HCT116 (cell line): ENCODE measurements at regions not wholly inside any gene's neighbourhood (a gene's known extent, or its start where the extent isn't known, plus 50 kb on each side); places are given as distances from the start of the nearest gene placed in this dataset.

Experiments
- ATAC-seq: fragments of 200-7000 bp; cut with Tn5 transposase; 2 replicates; pipeline ENCODE4 v1.9.1; 2020; ENCODE audit warnings: mild to moderate bottlenecking, moderate library complexity
- BruUV-seq: library from RNA; stranded (reverse); fragments of 400-500 nt; replicated peaks from 2 replicates; lab custom pipeline; 2021; lab: Mats Ljungman, UMichigan
- CTCF ChIA-PET: fragments of 300-600 bp; sonication (Branson Sonifier 250); formaldehyde crosslinking; loops from one replicate; lab custom pipeline; 2021; ENCODE audit warnings: antibody characterized with exemption; lab: Charles Lee
- POLR2A ChIA-PET: fragments of 300-600, 350-600 bp; sonication (Branson Sonifier 250); formaldehyde crosslinking; loops from one replicate; lab custom pipeline; 2021; ENCODE audit warnings: antibody characterized with exemption; lab: Charles Lee
- RAD21 ChIA-PET, 2 experiments: fragments of 300-600 bp; sonication (Branson Sonifier 250); formaldehyde crosslinking; loops; one replicate each; lab custom pipeline; 2023; ENCODE audit warnings: low total read pairs in 2 of 2; ENCODE audit not compliant: uncharacterized antibody in 2 of 2, unreplicated experiment in 2 of 2, low non-redundant PET in 1 of 2; lab: Charles Lee
- DNase-seq: peaks from one replicate; pipeline ENCODE4 v3.0.0-alpha.2; 2010; ENCODE audit warnings: low read depth, low spot score
- H2AFZ ChIP-seq: fragments of 200-600 bp; shearing (Covaris generic), sonication (generic); 2 replicates; pipeline ENCODE4 v1.6.1; 2017; ENCODE audit warnings: low read depth, mixed run types, mixed read lengths, antibody characterized with exemption, low read length; ENCODE audit not compliant: poor library complexity, severe bottlenecking
- H3K27ac ChIP-seq: 2 replicates; pipeline ENCODE4 v1.5.1; 2012; ENCODE audit warnings: low read depth, low read length
- H3K27me3 ChIP-seq: fragments of 200-600 bp; sonication (generic); 2 replicates; pipeline ENCODE4 v1.6.1; 2016; ENCODE audit warnings: mixed run types, low read length, mixed read lengths; ENCODE audit not compliant: insufficient read depth
- H3K36me3 ChIP-seq, 2 experiments: fragments of 200-500 bp in 1 of 2; fragments of 200-600 bp in 1 of 2; sonication (Bioruptor generic) in 1 of 2; sonication (generic) in 1 of 2; 2 replicates each; pipeline versions ENCODE4 v1.5.1 to v1.6.1; 2014 to 2016; ENCODE audit warnings: low read length in 2 of 2, inconsistent platforms in 1 of 2, mixed read lengths in 1 of 2, mixed run types in 1 of 2; ENCODE audit not compliant: insufficient read depth in 2 of 2, control insufficient read depth in 1 of 2
- H3K4me1 ChIP-seq, 2 experiments: fragments of 200-600 bp in 1 of 2; sonication (generic) in 1 of 2; 2 replicates each; pipeline versions ENCODE4 v1.5.1 to v1.6.1; 2012 to 2017; ENCODE audit warnings: low read length in 2 of 2, inconsistent platforms in 1 of 2, mild to moderate bottlenecking in 1 of 2, mixed read lengths in 1 of 2, mixed run types in 1 of 2, moderate library complexity in 1 of 2; ENCODE audit not compliant: insufficient read depth in 2 of 2, control insufficient read depth in 1 of 2
- H3K4me2 ChIP-seq: fragments of 200-600 bp; sonication (generic); 2 replicates; pipeline ENCODE4 v1.6.1; 2017; ENCODE audit warnings: mixed run types, low read length, mixed read lengths
- H3K4me3 ChIP-seq, 2 experiments: fragments of 200-600 bp in 1 of 2; sonication (generic) in 1 of 2; replicated peaks in 1 of 2; 2 replicates each; pipeline ENCODE4 v1.5.1; 2011 to 2016; ENCODE audit warnings: low read length in 2 of 2, control low read depth in 1 of 2, low read depth in 1 of 2, mild to moderate bottlenecking in 1 of 2, mixed read lengths in 1 of 2, mixed run types in 1 of 2
- H3K79me2 ChIP-seq: fragments of 200-600 bp; sonication (generic); 2 replicates; pipeline ENCODE4 v1.6.1; 2017; ENCODE audit warnings: mild to moderate bottlenecking, mixed run types, low read length, moderate library complexity, mixed read lengths; ENCODE audit not compliant: insufficient read depth
- H3K9ac ChIP-seq: fragments of 200-600 bp; sonication (generic); 2 replicates; pipeline ENCODE4 v1.6.1; 2016; ENCODE audit warnings: low read length, mixed read lengths
- H3K9me2 ChIP-seq: fragments of 200-600 bp; sonication (generic), shearing (Covaris generic); 2 replicates; pipeline ENCODE4 v1.6.1; 2017; ENCODE audit warnings: mixed run types, mild to moderate bottlenecking, moderate library complexity; ENCODE audit not compliant: insufficient read depth
- H3K9me3 ChIP-seq, 2 experiments: fragments of 200-500 bp in 1 of 2; fragments of 200-600 bp in 1 of 2; sonication (Bioruptor generic) in 1 of 2; sonication (generic) in 1 of 2; 2 replicates each; pipeline ENCODE4 v1.6.1; 2014 to 2017; ENCODE audit warnings: low read length in 2 of 2, mixed read lengths in 2 of 2, inconsistent platforms in 1 of 2, low read depth in 1 of 2, mild to moderate bottlenecking in 1 of 2, mixed run types in 1 of 2, moderate library complexity in 1 of 2; ENCODE audit not compliant: control insufficient read depth in 1 of 2, insufficient read depth in 1 of 2
- H4K20me1 ChIP-seq: fragments of 200-600 bp; sonication (generic), shearing (Covaris generic); 2 replicates; pipeline ENCODE4 v1.6.1; 2017; ENCODE audit warnings: mixed run types, mild to moderate bottlenecking, moderate library complexity; ENCODE audit not compliant: insufficient read depth
- CEBPB ChIP-seq: IDR thresholded peaks from 2 replicates; pipeline ENCODE4 v1.6.1; 2012; ENCODE audit warnings: low read depth
- EZH2 ChIP-seq: fragments of 200-600 bp; sonication (generic); IDR thresholded peaks from 2 replicates; pipeline ENCODE4 v1.6.1; 2017; ENCODE audit warnings: antibody characterized with exemption, mixed run types
- POLR2AphosphoS5 ChIP-seq: IDR thresholded peaks from 2 replicates; pipeline ENCODE4 v1.6.1; 2011; ENCODE audit warnings: mild to moderate bottlenecking, low read depth, low read length, moderate library complexity
- SRF ChIP-seq: IDR thresholded peaks from 2 replicates; pipeline ENCODE4 v1.6.1; 2012; ENCODE audit warnings: low read depth
- YY1 ChIP-seq: IDR thresholded peaks from 2 replicates; pipeline ENCODE4 v1.6.1; 2011; ENCODE audit warnings: low read length, low read depth, moderate library complexity, mild to moderate bottlenecking; ENCODE audit not compliant: insufficient replicate concordance; ENCODE audit errors: extremely low read depth
- intact Hi-C: fragments of 100-400 bp; cut with micrococcal nuclease; formaldehyde crosslinking; loops from 2 replicates; pipeline ENCODE4 v1.10.0; 2022
- TF ChIP-seq, protein P1 (sequence below): IDR thresholded peaks from 2 replicates; pipeline ENCODE4 v1.6.1; 2012
- TF ChIP-seq, protein P2 (sequence below), 3 experiments: fragments of 200-600 bp in 1 of 3; sonication (generic) in 1 of 3; IDR thresholded peaks in 2 of 3; conservative IDR thresholded peaks in 1 of 3; 2 replicates each; pipeline ENCODE4 v1.5.1; 2012 to 2017; ENCODE audit warnings: low read depth in 2 of 3, low read length in 2 of 3, antibody characterized with exemption in 1 of 3, borderline replicate concordance in 1 of 3, control low read depth in 1 of 3, mild to moderate bottlenecking in 1 of 3, mixed read lengths in 1 of 3, mixed run types in 1 of 3, moderate library complexity in 1 of 3; ENCODE audit not compliant: insufficient read depth in 1 of 3
- TF ChIP-seq, protein P3 (sequence below): IDR thresholded peaks from 2 replicates; pipeline ENCODE4 v1.6.1; 2012

DNA sequence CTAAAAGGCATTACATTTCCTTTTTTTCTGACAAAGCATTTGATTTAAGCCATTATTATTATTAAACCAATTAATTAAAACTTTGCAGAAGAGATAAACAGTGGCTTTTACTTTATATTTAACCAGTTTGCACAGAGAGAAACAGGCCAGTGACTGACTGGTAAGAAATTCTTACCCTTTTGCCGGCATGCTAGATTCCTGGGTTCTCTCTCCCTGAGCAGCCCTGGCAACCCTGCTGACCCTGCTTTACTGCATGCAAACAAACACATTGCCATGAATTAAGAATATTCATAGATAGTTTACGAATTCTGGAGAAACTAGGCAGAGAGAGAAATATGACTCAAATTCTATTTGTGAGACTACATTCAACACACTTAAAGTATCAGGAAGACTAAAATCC is 1381.4 kb upstream of the IGFBP7 start:
- Histone ChIP-seq H3K9ac (no peak overlapping the region), H3K36me3 (no peaks in the 10 kb centered on the region), H3K27me3 (no peaks in the 10 kb centered on the region), H3K4me2 (no peak overlapping the region), H3K4me1 (no peaks in the 10 kb centered on the region), H4K20me1 (no peaks in the 10 kb centered on the region), H3K9me3 (no peaks in the 10 kb centered on the region; a peak in 1 of 4 replicates), H3K4me3 (no peak overlapping the region), H3K79me2 (no peaks in the 10 kb centered on the region), H2AFZ (no peak overlapping the region), H3K9me2 (no peaks in the 10 kb centered on the region), H3K27ac (no peak overlapping the region)
- TF ChIP-seq SRF = no peak
- TF ChIP-seq POLR2AphosphoS5 = no peak
- ChIA-PET POLR2A (no interaction called here), RAD21 (no interaction called here), CTCF (no interaction called here)
- no peak for ATAC-seq
- intact Hi-C loops = no loop called here
- no TSS peak for BruUV-seq
- DNase-seq = no peak

DNA sequence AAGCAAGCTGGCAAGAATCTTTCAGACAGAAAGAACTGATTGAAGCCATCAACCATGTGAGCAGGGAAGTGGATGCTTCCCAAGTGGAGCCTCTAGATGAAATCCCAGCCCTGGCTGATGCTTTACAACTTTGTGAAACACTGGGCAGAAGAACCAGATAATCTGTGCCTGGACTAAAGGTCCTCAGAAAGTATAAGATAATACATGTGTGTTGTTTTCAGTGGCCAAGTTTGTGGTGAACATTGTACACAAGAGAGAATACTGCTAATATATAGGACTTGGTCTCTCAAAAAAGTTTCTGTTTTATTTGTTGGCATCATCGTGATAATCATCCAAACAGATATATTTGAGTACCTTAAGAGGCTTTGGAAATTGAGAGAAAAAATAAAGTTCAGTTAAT is 1367.8 kb upstream of the IGFBP7 start:
- Histone ChIP-seq H3K27ac (no peak overlapping the region), H2AFZ (no peak overlapping the region), H3K4me1 (no peaks in the 10 kb centered on the region)
- POLR2A ChIA-PET = no interaction called here
- RAD21 ChIA-PET = no interaction called here
- no peak for DNase-seq
- intact Hi-C loops = no loop called here
- no peak for TF ChIP-seq CEBPB
- TF ChIP-seq, all 23 proteins: peak for 0
- no peaks in the 10 kb centered on the region for H3K27me3 ChIP-seq
- H3K36me3 ChIP-seq = no peaks in the 10 kb centered on the region
- H3K79me2 ChIP-seq = no peaks in the 10 kb centered on the region
- H3K9me3 ChIP-seq = peaks cover 5 to 18% of the 10 kb centered on the region in 2 experiments; a peak in 2 of 4 replicates
- BruUV-seq = no TSS peak
- H3K9me2 ChIP-seq = no peaks in the 10 kb centered on the region
- H3K4me2 ChIP-seq = no peak overlapping the region
- H3K9ac ChIP-seq = no peak overlapping the region
- H3K4me3 ChIP-seq = no peak overlapping the region
- no peaks in the 10 kb centered on the region for H4K20me1 ChIP-seq
- CTCF ChIA-PET = no interaction called here
- no peak for ATAC-seq

DNA sequence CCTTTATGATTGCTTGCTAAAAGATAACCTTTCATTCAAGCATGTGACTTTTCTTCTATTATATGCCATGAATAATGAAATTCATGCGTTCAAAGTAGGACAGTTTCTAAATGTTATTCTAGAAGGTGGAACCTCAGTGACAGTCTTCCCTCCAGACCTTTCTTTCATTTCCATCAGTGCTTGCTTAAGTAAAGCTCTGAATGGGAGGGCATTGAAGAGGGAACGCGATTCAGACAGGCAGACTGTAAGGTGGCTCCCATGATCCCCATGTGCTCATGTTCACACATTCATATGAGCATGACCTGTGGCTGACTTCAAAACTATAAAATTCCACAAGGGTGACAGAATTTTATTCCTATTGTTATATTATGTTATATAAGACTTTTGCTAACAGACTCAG is 1367.3 kb upstream of the IGFBP7 start:
- ChIA-PET CTCF (no interaction called here), RAD21 (no interaction called here)
- no peaks in the 10 kb centered on the region for H3K36me3 ChIP-seq

More for the DNA sequence above, 1367.3 kb upstream of the IGFBP7 start:
- no peaks in the 10 kb centered on the region for H3K9me2 ChIP-seq
- no peaks in the 10 kb centered on the region for H4K20me1 ChIP-seq
- no peak overlapping the region for H3K4me3 ChIP-seq
- intact Hi-C loops = no loop called here
- BruUV-seq = no TSS peak
- no peak overlapping the region for H3K9ac ChIP-seq
- peaks cover 5 to 18% of the 10 kb centered on the region in 2 experiments; a peak in 2 of 4 replicates for H3K9me3 ChIP-seq
- POLR2A ChIA-PET = no interaction called here
- ATAC-seq (no peak), DNase-seq (no peak)
- TF ChIP-seq YY1 = no peak
- TF ChIP-seq, protein P1, sequence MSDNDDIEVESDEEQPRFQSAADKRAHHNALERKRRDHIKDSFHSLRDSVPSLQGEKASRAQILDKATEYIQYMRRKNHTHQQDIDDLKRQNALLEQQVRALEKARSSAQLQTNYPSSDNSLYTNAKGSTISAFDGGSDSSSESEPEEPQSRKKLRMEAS = no peak
- TF ChIP-seq, protein P2, sequence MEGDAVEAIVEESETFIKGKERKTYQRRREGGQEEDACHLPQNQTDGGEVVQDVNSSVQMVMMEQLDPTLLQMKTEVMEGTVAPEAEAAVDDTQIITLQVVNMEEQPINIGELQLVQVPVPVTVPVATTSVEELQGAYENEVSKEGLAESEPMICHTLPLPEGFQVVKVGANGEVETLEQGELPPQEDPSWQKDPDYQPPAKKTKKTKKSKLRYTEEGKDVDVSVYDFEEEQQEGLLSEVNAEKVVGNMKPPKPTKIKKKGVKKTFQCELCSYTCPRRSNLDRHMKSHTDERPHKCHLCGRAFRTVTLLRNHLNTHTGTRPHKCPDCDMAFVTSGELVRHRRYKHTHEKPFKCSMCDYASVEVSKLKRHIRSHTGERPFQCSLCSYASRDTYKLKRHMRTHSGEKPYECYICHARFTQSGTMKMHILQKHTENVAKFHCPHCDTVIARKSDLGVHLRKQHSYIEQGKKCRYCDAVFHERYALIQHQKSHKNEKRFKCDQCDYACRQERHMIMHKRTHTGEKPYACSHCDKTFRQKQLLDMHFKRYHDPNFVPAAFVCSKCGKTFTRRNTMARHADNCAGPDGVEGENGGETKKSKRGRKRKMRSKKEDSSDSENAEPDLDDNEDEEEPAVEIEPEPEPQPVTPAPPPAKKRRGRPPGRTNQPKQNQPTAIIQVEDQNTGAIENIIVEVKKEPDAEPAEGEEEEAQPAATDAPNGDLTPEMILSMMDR (IDR thresholded peaks at IDR 0.05 in 2 of 3, conservative IDR thresholded peaks at IDR 0.05 in 1 of 3; ENCODE audit: borderline replicate concordance in 1 of 3, insufficient read depth in 1 of 3, low read depth in 2 of 3, low read length in 2 of 3) = no peak
- TF ChIP-seq, protein P3, sequence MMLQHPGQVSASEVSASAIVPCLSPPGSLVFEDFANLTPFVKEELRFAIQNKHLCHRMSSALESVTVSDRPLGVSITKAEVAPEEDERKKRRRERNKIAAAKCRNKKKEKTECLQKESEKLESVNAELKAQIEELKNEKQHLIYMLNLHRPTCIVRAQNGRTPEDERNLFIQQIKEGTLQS = no peak
- no peak for TF ChIP-seq EZH2
- no peak for TF ChIP-seq CEBPB
- no peaks in the 10 kb centered on the region for H3K79me2 ChIP-seq
- H3K27ac ChIP-seq = no peak overlapping the region
- H3K4me1 ChIP-seq = no peaks in the 10 kb centered on the region
- H3K4me2 ChIP-seq = no peak overlapping the region
- no peaks in the 10 kb centered on the region for H3K27me3 ChIP-seq
- no peak overlapping the region for H2AFZ ChIP-seq
